HCT116 (cell line): ENCODE measurements at regions not wholly inside any gene's neighbourhood (a gene's known extent, or its start where the extent isn't known, plus 50 kb on each side); places are given as distances from the start of the nearest gene placed in this dataset.

Experiments used
- CTCF ChIP-seq, 3 experiments: fragments of 200-600 bp in 1 of 3; sonication (generic) in 1 of 3; IDR thresholded peaks in 2 of 3; conservative IDR thresholded peaks in 1 of 3; 2 replicates each; pipeline ENCODE4 v1.5.1; 2012 to 2017; ENCODE audit warnings: low read depth in 2 of 3, low read length in 2 of 3, antibody characterized with exemption in 1 of 3, borderline replicate concordance in 1 of 3, control low read depth in 1 of 3, mild to moderate bottlenecking in 1 of 3, mixed read lengths in 1 of 3, mixed run types in 1 of 3, moderate library complexity in 1 of 3; ENCODE audit not compliant: insufficient read depth in 1 of 3
- EZH2 ChIP-seq: fragments of 200-600 bp; sonication (generic); IDR thresholded peaks from 2 replicates; pipeline ENCODE4 v1.6.1; 2017; ENCODE audit warnings: antibody characterized with exemption, mixed run types

GRCh38 chr15:72916378-72916777, 132.8 kb upstream of the ADPGK start:
- TF ChIP-seq EZH2 (no peak), CTCF (IDR thresholded peaks at IDR 0.05 in 2 of 3, conservative IDR thresholded peaks at IDR 0.05 in 1 of 3; ENCODE audit: borderline replicate concordance in 1 of 3, insufficient read depth in 1 of 3, low read depth in 2 of 3, low read length in 2 of 3) (no peak)
